ENCODE measurements at regions not wholly inside any gene's neighbourhood (a gene's known extent, or its start where the extent isn't known, plus 50 kb on each side); places are given as distances from the start of the nearest gene placed in this dataset.

DNA sequence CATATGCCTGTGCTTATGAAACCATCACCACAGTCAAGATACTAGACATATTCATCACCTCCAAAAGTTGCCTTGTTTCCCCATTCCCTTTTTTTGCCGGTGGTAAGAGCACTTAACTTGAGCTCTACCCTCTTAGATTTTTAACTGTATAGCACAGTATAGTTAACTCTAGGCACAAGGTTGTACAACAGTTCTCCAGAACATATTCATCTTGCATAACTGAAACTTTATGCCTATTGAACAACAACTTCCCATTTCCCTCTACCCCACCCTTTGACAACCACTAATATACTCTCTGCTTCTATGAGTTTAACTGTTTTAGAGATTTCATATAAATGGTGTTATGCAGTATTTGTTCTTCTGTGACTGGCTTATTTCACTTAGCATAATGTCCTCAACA, 119.3 kb downstream of the ASB9 start:
- Mint-ChIP-seq H3K4me1 (ENCODE audit: low read depth) (peaks cover 13% of the 10 kb centered on the region), H3K4me3 (no peak overlapping the region), H3K36me3 (ENCODE audit: insufficient read depth in 2 of 2) (no peaks in the 10 kb centered on the region), H3K27ac (no peak overlapping the region), H3K9me3 (no peaks in the 10 kb centered on the region), H3K27me3 (ENCODE audit: low read depth) (peaks cover 19% of the 10 kb centered on the region)
- no peak for ATAC-seq (replicated peaks in 1 of 2)
- no peak for DNase-seq

DNA sequence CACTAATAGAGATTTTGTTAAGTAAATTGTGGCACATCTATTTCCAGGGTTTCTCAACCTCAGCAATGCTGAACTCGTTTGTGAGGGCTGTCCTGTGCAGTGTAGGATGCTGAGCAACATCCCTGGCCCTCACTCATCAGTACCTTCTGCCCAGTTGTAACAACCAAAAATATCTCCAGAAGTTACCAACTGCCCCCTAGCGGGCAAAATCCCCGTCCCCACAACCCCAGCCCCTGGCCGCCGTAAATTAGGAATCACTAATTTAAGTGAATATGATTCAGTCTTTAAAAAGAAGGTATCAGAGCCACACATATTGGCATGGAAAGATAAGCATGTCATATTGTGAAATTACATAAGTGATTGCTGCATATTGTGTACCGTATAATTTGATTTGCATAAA, 123.4 kb downstream of the ASB9 start:
- peak; percentile 21 to 28 for DNase-seq
- no peaks in the 10 kb centered on the region for H3K36me3 Mint-ChIP-seq (ENCODE audit: insufficient read depth in 2 of 2)
- no peak overlapping the region for H3K27ac Mint-ChIP-seq
- H3K27me3 Mint-ChIP-seq (ENCODE audit: low read depth): peaks cover 8% of the 10 kb centered on the region
- no peak overlapping the region for H3K4me3 Mint-ChIP-seq
- H3K4me1 Mint-ChIP-seq (ENCODE audit: low read depth): peaks cover 23% of the 10 kb centered on the region
- ATAC-seq (replicated peaks in 1 of 2): no peak
- no peaks in the 10 kb centered on the region for H3K9me3 Mint-ChIP-seq

DNA sequence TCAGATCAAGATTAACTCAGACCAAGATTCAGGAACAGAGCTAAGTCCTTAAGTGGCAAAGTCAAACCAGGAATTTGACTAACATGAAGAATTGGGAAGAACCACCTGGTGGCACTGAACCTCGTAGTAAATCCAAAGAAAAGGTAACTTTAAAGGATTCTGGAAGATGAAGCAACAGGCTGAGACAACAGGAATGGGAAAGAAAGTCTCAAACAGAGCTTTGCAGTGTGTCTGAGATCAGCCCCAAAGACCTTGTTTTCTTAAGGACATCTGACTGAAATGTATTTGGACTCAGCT, 126.1 kb downstream of the ASB9 start:
- Mint-ChIP-seq H3K36me3 (ENCODE audit: insufficient read depth in 2 of 2) (no peaks in the 10 kb centered on the region), H3K4me3 (no peak overlapping the region), H3K9me3 (no peaks in the 10 kb centered on the region), H3K4me1 (ENCODE audit: low read depth) (peaks cover 17% of the 10 kb centered on the region), H3K27me3 (ENCODE audit: low read depth) (no peaks in the 10 kb centered on the region), H3K27ac (no peak overlapping the region)
- DNase-seq (no peak), ATAC-seq (replicated peaks in 1 of 2) (no peak)

DNA sequence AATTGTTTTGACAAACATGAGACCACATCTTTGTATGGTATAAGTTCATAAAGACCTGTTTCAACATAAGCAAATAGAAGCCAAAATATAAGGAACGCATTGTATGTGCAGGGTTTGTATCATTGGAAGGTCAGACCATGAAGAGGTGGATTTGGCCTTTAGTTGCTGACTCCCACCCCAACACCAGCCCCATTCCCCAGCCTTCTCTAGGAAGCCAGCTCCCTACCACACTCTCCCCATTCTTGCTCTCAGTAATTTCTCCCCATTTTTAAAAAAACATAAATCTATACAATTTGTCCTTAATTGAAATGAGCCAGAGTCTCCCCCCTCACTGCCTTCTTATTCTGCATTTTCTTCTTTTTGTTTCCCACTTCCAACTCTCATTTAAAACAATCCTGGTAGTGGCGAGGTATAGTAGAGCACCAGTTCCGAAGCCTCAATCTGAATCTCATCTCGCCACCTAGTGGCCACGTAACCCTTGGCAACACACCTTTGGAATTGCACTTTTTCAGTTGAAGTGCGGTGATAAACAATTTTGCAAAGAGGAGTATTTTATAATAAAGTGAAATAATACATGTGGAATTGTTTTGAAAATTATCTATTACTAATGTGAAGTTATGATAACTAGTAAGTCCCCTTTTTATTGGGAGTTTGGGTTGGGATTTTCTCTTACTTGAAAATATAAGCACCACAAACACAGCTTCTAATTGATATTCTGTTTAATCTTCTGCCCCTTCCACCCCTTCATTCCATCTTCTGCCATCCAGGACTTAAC, 126.6 kb downstream of the ASB9 start:
- Mint-ChIP-seq H3K27ac (no peak overlapping the region), H3K4me1 (ENCODE audit: low read depth) (peaks cover 17% of the 10 kb centered on the region), H3K27me3 (ENCODE audit: low read depth) (no peaks in the 10 kb centered on the region), H3K4me3 (peak overlapping the region in 1 of 2 donors; percentile 31), H3K36me3 (ENCODE audit: insufficient read depth in 2 of 2) (no peaks in the 10 kb centered on the region), H3K9me3 (no peaks in the 10 kb centered on the region)
- DNase-seq (peak; percentile 45 to 51), ATAC-seq (replicated peaks in 1 of 2) (peak; percentile 62 to 68)

DNA sequence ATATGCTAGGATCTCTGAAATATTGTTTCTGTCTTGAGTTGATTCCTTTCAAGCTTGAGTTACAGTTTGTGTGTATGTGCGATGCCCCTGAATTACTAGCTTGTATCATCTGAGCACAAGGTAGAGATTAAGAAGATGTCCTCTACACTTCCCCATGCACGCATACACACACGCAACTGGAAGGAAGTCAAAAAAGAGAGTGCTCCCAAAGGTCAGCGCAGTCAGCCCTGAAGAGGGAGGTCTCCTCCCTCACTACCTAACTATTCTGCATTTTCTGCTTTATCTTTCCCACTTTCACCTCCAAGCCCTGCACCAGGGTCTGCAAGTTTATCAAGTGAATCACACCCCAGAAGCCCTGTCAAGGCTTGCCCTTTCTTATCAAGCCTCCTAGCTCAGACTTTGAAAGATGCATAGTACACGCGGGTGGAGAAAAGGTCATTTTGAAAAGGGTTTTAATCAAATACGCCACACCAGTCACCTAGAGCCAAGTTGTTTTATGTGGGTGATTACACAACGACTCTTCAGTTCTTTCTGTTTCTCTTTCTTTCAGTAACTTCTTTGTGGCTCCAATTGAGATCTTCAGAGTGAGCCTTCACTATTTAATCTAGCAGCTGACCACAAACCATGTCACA, 127.7 kb downstream of the ASB9 start:
- Mint-ChIP-seq H3K4me1 (ENCODE audit: low read depth) (peaks cover 17% of the 10 kb centered on the region), H3K4me3 (peak overlapping the region; percentile 43 to 59), H3K9me3 (no peaks in the 10 kb centered on the region), H3K27ac (no peak overlapping the region), H3K36me3 (ENCODE audit: insufficient read depth in 2 of 2) (no peaks in the 10 kb centered on the region), H3K27me3 (ENCODE audit: low read depth) (no peaks in the 10 kb centered on the region)
- peak; percentile 64 to 74 for ATAC-seq (replicated peaks in 1 of 2)
- peak in 1 of 2 donors; percentile 0 for DNase-seq

DNA sequence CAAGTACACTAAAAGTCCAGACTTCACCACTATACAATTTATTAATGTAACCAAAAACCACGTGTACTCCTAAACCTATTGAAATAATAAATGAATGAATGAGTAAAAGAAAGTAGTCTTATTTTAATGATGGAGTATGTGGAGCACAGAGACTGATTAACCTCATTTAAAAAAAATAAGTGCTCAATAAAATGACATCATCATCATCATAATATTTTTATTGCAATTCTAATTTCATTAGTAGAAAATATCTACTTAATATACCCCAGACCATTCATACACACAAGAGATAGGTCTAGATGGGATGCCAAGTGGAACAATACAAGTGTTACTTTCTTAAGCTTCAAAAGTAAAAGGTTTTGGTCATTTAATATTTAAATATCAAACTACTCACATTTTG, 133.1 kb downstream of the ASB9 start:
- Mint-ChIP-seq H3K36me3 (ENCODE audit: insufficient read depth in 2 of 2) (no peaks in the 10 kb centered on the region), H3K27me3 (ENCODE audit: low read depth) (peaks cover 11% of the 10 kb centered on the region), H3K4me1 (ENCODE audit: low read depth) (peaks cover under 1% of the 10 kb centered on the region), H3K27ac (no peak overlapping the region), H3K9me3 (no peaks in the 10 kb centered on the region), H3K4me3 (no peak overlapping the region)
- DNase-seq (no peak), ATAC-seq (replicated peaks in 1 of 2) (no peak)

DNA sequence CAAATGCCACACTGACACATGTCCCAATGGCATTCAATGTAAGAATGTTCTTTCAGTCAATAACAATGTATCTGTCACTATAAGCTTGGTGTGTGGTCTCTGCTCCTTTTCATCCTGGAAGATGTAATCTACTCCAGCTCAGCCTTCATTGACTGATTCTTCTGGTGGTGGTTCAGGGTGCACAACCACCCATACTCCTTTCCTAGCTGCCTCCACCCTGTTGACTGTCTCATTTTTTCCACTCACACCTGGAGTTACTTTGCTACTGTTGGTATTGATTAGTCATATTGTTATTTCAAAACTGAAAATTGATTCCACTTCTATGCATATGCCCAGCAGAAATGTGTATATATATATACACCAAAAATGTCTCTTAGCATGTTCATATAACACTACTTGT, 140.5 kb downstream of the ASB9 start:
- Mint-ChIP-seq H3K9me3 (no peaks in the 10 kb centered on the region), H3K4me1 (ENCODE audit: low read depth) (peaks cover 8% of the 10 kb centered on the region), H3K27me3 (ENCODE audit: low read depth) (peaks cover 23% of the 10 kb centered on the region), H3K4me3 (no peak overlapping the region), H3K27ac (no peak overlapping the region), H3K36me3 (ENCODE audit: insufficient read depth in 2 of 2) (no peaks in the 10 kb centered on the region)
- ATAC-seq (replicated peaks in 1 of 2) (peak; percentile 68 to 74), DNase-seq (peak in 1 of 2 donors; percentile 6)

DNA sequence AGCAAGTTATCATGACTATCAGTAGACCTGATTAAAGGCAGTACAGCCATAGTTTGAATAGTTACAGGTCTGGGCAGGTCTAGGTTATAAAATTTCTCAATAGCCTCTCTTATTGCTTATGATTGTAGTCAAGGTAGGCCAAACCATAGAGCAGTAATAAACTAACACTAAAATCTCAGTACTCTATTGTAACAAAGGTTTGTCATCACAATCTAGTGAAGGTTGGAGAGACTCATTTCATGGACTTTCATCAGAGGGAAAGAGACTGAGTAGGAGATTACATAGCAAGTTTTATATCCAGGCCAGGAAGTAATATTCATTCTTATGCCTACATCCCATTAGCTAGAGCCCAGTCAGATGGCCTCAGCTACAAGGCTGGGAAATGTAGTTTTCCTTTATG, 141.0 kb downstream of the ASB9 start:
- no peaks in the 10 kb centered on the region for H3K9me3 Mint-ChIP-seq
- H3K4me1 Mint-ChIP-seq (ENCODE audit: low read depth): peaks cover 8% of the 10 kb centered on the region
- H3K27ac Mint-ChIP-seq: no peak overlapping the region
- peaks cover 18% of the 10 kb centered on the region for H3K27me3 Mint-ChIP-seq (ENCODE audit: low read depth)
- H3K36me3 Mint-ChIP-seq (ENCODE audit: insufficient read depth in 2 of 2): no peaks in the 10 kb centered on the region
- DNase-seq: no peak
- no peak for ATAC-seq (replicated peaks in 1 of 2)
- no peak overlapping the region for H3K4me3 Mint-ChIP-seq

DNA sequence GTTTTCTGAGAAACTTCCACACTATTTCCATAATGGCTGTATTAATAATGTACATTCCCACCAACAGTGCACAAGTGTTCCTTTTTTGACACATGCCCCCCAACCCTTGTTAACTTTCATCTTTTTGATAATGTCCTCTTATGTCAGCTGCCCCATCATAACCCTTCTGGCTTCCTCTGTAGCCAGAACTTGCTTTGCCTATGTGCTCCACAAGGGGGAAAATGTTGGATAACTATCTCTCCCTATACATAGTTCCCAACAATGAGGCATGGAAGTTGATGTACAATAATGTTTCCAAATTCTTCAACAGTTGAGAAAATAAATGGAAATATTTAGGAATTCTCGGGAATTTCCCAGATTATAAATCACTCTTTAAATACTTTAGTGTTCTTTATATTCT, 142.9 kb downstream of the ASB9 start:
- H3K9me3 Mint-ChIP-seq: no peaks in the 10 kb centered on the region
- no peaks in the 10 kb centered on the region for H3K36me3 Mint-ChIP-seq (ENCODE audit: insufficient read depth in 2 of 2)
- no peak overlapping the region for H3K27ac Mint-ChIP-seq
- peaks cover 12% of the 10 kb centered on the region for H3K27me3 Mint-ChIP-seq (ENCODE audit: low read depth)
- H3K4me1 Mint-ChIP-seq (ENCODE audit: low read depth): peaks cover 8% of the 10 kb centered on the region
- H3K4me3 Mint-ChIP-seq: no peak overlapping the region
- no peak for ATAC-seq (replicated peaks in 1 of 2)
- no peak for DNase-seq

DNA sequence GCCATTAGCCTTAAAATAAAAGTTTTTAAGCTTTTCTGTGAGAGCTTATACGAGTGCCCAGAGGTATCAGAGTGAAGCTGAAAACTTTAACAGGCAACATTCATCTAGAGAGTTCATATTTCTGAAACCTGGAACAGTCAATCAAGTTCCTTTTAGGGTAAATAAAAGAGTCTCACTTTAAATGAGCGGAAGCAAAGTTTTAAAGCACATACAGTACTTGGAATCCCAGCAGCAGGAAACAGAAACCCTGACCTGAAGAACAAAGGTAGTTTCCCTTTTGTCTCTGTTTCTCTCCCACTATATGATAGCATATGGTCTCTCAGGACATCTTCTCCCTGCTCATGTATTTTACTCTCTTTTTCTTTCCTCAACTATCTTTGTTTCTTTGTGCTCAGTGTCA, 153.0 kb downstream of the ASB9 start:
- H3K9me3 Mint-ChIP-seq: no peaks in the 10 kb centered on the region
- H3K27ac Mint-ChIP-seq: no peak overlapping the region
- H3K4me1 Mint-ChIP-seq (ENCODE audit: low read depth): no peaks in the 10 kb centered on the region
- H3K27me3 Mint-ChIP-seq (ENCODE audit: low read depth): peaks cover 13% of the 10 kb centered on the region
- H3K4me3 Mint-ChIP-seq: no peak overlapping the region
- H3K36me3 Mint-ChIP-seq (ENCODE audit: insufficient read depth in 2 of 2): no peaks in the 10 kb centered on the region
- no peak for DNase-seq
- ATAC-seq (replicated peaks in 1 of 2): peak in 1 of 2 donors; percentile 44

DNA sequence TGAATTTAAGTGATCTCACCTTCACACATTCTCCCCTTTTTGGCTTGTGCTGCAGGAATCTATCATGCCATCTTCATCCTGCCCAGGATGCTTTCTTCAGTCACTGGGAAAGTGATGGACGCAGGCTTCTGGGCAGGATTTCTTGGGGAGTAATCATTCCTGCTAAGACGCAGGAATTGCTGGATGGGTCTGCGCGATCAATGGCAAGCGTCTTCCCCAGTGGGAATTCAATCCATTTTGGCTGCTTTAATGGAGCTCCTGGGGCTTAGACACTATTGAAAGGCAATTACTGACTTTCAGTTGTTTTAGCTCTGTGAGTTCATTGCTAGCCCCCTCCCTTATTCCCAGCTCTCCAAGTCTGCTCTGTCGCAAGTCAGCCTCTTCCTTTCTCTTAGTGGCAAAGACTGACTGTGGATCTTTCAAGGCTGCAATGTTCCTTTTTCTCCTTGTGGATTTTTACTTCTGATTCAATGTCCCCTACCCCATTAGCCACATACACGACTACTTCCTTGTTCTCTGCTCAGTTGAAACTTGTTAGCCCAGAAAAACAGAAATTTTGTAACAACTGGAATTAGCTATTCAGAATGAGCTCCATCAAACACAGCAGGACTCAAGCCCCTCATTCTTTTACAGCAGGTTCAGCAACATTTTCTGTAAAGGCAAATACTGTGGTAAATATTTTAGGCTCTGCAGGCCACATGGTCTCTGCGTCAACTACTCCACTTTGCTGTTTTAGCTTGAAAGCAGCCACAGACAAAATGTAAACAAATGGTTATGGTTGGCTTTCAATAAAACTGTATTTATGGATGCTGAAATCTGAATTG, 154.9 kb downstream of the ASB9 start:
- H3K36me3 Mint-ChIP-seq (ENCODE audit: insufficient read depth in 2 of 2): no peaks in the 10 kb centered on the region
- H3K4me1 Mint-ChIP-seq (ENCODE audit: low read depth): no peaks in the 10 kb centered on the region
- no peak overlapping the region for H3K4me3 Mint-ChIP-seq
- ATAC-seq (replicated peaks in 1 of 2) (no peak), DNase-seq (no peak)
- H3K9me3 Mint-ChIP-seq: no peaks in the 10 kb centered on the region
- H3K27ac Mint-ChIP-seq: no peak overlapping the region
- H3K27me3 Mint-ChIP-seq (ENCODE audit: low read depth): peaks cover 19% of the 10 kb centered on the region

DNA sequence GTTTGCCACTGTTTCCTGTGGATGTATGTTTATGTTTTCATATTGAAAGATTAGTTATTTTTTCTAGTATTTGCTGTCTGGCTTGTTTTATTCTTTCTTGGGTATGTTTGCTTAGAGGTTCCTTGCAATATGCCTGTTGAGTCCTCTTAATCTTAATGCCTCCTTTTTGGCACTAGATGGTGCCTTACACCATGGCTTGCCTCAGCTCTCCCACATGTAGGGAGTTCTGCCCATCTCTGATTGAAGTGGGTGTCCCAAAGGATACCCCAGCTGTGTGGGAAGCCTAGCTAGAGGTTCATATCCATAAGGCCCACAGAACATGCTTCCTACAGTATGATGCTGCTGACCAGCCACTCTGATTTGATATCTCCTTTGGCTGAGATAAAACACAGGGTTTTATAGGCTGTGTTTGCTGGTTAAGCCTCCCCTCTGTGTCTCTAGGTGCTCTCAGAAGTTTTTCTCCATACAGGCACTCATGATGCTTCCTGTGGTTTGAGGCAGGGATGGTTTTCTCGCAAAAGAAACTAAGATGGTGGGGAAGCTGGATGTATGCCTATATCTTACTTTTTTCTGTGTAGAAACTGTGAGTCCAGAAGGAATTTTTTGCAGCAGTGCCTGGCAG, 162.4 kb downstream of the ASB9 start:
- H3K27ac Mint-ChIP-seq: no peak overlapping the region
- H3K9me3 Mint-ChIP-seq: no peaks in the 10 kb centered on the region
- no peak overlapping the region for H3K4me3 Mint-ChIP-seq
- no peak for ATAC-seq (replicated peaks in 1 of 2)
- H3K4me1 Mint-ChIP-seq (ENCODE audit: low read depth): peaks cover 6% of the 10 kb centered on the region
- peaks cover 23% of the 10 kb centered on the region for H3K27me3 Mint-ChIP-seq (ENCODE audit: low read depth)
- DNase-seq: no peak
- H3K36me3 Mint-ChIP-seq (ENCODE audit: insufficient read depth in 2 of 2): peaks cover 0 to 11% of the 10 kb centered on the region in 2 donors

DNA sequence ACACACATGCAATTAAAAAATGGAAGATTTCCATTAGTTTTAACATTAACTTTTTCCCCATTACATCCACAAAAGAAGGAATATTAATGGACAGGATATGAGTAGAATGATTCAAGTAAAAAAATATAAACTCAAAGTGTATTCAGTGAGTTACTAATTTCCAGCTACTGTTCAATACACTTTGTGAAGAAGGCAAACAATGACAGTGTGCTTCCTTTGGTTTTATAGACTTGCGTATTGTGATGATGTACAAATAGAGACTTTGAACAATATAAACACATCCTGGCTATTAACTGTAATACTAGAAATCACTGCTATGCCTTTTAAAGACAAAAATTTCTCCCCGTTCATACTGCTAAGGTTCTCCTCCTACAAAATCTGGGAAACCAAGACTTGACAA, 171.4 kb downstream of the ASB9 start:
- DNase-seq (no peak), ATAC-seq (replicated peaks in 1 of 2) (no peak)
- Mint-ChIP-seq H3K9me3 (no peaks in the 10 kb centered on the region), H3K36me3 (ENCODE audit: insufficient read depth in 2 of 2) (no peaks in the 10 kb centered on the region), H3K27me3 (ENCODE audit: low read depth) (peaks cover 9% of the 10 kb centered on the region), H3K4me3 (no peak overlapping the region), H3K4me1 (ENCODE audit: low read depth) (no peaks in the 10 kb centered on the region), H3K27ac (no peak overlapping the region)

All from activated T-cell treated with anti-CD3 and anti-CD28 coated beads, Interleukin-2, amount 50 U/mL, for 72 hours (primary cell).